ENCODE measurements at regions not wholly inside any gene's neighbourhood (a gene's known extent, or its start where the extent isn't known, plus 50 kb on each side); places are given as distances from the start of the nearest gene placed in this dataset.

DNA sequence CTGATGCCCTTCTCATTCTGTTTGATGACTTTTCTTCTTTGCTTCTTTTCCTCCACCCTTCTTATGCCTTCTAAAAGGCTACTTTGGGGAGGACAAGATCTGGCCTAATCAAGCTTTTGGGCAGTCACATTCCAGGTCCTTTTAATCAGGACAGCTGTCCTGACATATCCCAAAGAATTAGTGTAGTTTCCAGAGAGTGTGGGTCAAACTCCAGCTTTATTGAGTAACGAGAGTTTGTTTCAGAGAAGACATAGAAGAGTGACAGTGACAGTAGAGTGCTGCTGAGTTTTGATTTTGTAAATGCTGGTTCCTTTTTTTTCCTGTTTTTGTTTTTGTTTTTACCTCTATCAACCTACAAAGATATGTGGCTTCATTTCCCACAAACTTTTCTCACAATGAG is 158.4 kb upstream of the SESN3 start:
- no peak for TF ChIP-seq POLR2A (IDR thresholded peaks at IDR 0.05)
- TF ChIP-seq, protein P1, sequence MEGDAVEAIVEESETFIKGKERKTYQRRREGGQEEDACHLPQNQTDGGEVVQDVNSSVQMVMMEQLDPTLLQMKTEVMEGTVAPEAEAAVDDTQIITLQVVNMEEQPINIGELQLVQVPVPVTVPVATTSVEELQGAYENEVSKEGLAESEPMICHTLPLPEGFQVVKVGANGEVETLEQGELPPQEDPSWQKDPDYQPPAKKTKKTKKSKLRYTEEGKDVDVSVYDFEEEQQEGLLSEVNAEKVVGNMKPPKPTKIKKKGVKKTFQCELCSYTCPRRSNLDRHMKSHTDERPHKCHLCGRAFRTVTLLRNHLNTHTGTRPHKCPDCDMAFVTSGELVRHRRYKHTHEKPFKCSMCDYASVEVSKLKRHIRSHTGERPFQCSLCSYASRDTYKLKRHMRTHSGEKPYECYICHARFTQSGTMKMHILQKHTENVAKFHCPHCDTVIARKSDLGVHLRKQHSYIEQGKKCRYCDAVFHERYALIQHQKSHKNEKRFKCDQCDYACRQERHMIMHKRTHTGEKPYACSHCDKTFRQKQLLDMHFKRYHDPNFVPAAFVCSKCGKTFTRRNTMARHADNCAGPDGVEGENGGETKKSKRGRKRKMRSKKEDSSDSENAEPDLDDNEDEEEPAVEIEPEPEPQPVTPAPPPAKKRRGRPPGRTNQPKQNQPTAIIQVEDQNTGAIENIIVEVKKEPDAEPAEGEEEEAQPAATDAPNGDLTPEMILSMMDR (IDR thresholded peaks at IDR 0.05 in 8 of 11, conservative IDR thresholded peaks at IDR 0.05 in 3 of 11), result no peak
- TF ChIP-seq POLR2AphosphoS5 (IDR thresholded peaks at IDR 0.05), result no peak

All from spleen (tissue), 7 donors.